HG02884 (cell line): ENCODE measurements at regions not wholly inside any gene's neighbourhood (a gene's known extent, or its start where the extent isn't known, plus 50 kb on each side); places are given as distances from the start of the nearest gene placed in this dataset.
A peak's percentile ranks its signal among the peaks of the same experiment; 100 is the strongest.

Source experiments
- ATAC-seq: cut with Tn5 transposase; IDR thresholded peaks from one replicate; pipeline ENCODE4 v1.9.1; 2021; ENCODE audit warnings: mild to moderate bottlenecking, moderate library complexity; ENCODE audit not compliant: unreplicated experiment

DNA sequence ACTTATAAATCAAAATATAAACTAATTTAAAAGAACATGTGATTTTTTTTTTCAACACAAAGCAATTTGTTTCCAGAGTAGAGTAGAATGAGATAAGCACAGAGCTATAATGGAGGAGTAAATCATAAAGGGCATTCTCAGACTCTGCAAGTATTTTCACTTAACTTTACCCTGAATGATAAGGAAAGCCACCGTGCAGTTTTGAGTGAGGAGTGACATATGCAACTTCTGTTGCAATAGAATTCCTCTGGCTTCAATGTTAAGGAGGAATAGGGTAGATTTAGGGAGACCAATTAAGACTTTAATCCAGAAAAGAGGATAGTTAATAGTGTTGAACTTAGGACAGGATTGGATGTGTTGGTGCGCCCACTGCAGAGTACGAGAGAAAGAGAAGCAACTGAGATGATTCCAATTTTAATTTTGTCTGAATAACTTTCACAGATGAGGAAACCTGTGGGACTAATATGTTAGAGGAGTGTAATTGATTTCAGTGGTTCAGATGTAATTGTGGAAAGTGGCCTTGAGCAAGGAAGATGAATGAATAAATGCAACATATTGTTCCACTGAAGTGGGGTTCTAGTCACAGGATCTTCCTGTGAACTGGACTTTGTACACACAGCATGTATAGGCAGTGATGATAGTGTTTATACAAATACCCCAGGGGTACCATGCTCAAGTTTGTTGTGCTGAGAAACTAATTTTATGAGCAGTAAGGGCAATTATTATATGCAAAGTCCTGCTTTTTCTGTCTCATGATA, 255.5 kb upstream of the ANO3 start:
- no peak for ATAC-seq

- ATAC-seq, result peak; percentile 75
Measured at GRCh38 chr11:26078231-26078821, 253.6 kb upstream of the ANO3 start.

- no peak for ATAC-seq
Measured at GRCh38 chr11:26084313-26084712, 247.6 kb upstream of the ANO3 start.

DNA sequence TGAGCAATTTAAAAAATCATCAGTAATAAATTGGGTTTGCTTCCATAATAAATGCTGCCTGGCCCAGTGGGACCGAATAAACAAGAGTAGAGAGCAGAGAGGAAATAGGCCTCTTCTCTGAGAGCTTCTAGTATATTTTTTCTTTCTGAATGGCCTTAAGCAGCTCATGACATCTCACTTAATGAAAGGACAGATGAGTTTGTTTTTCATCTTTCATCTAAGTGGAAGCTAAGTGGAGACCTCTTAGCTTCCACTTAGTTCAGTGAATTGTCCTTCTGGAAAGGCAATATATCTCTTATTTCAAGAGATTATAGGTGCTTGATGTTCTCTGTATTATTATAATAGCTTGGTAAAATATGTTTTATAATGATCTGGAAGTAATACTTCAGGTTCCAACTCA, 245.9 kb upstream of the ANO3 start:
- ATAC-seq, result no peak

DNA sequence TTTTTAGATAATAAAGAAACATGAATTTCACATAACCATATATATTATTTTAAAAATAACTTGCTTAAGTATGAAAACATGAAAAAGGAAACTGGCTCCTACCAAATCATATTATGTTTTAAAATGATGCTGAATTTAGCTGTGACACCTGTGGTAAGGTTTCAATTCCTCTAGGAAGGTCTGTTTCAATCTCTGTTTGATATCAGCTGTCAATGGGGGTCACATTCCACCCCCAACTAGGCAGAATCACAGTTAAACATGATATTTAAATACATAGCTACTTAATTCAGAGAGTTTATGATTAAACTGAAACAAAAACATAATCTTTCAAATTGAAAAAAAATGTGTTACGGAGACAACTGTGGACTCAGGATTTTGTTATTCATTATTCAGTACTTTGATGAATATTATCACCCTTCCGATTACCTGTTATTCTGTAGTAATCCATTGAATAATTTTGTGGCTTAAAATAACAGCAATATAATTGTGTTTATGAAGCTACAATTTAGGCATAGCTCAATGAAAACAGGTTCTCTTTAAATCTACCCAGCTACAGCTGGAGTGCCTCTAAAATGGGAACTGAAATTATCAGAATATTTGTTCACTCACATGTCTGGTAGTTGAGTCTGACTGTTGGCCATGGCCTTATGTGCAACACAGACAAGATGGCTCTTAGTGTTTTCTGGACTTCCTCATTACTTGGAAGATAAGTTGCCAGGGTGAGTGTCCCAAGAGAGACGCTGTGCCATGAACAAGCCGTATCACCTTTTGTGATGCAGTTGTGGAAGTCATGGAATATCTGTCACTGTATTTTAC, 244.6 kb upstream of the ANO3 start:
- peak; percentile 97 for ATAC-seq

GRCh38 chr11:26088391-26088790, 243.5 kb upstream of the ANO3 start:
- no peak for ATAC-seq

- ATAC-seq, result no peak
Measured at GRCh38 chr11:26090651-26091050, 241.3 kb upstream of the ANO3 start.

GRCh38 chr11:26093206-26093605, 238.7 kb upstream of the ANO3 start:
- no peak for ATAC-seq

GRCh38 chr11:26095340-26095739, 236.6 kb upstream of the ANO3 start:
- ATAC-seq, result no peak

- no peak for ATAC-seq
Measured at GRCh38 chr11:26096451-26096850, 235.5 kb upstream of the ANO3 start.

DNA sequence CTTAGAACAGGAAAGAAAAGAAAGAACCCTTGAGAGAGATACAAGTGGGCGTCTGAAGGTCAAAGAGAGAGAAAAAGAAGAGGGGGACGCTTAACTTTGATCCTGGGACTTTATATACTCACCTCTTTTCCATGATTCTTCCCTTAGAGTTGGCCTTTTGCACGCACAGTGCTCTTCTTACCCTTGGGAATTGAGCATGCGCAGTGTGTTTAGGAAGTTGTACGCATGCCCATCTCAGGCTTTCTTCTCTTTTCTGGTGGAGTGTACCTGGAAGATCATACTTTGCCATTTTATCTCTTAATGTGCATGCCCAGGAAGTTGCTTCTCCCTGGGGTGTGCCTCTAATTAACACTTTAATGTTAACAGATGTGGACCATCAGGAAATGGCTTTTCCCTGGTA, 229.6 kb upstream of the ANO3 start:
- ATAC-seq, result no peak

DNA sequence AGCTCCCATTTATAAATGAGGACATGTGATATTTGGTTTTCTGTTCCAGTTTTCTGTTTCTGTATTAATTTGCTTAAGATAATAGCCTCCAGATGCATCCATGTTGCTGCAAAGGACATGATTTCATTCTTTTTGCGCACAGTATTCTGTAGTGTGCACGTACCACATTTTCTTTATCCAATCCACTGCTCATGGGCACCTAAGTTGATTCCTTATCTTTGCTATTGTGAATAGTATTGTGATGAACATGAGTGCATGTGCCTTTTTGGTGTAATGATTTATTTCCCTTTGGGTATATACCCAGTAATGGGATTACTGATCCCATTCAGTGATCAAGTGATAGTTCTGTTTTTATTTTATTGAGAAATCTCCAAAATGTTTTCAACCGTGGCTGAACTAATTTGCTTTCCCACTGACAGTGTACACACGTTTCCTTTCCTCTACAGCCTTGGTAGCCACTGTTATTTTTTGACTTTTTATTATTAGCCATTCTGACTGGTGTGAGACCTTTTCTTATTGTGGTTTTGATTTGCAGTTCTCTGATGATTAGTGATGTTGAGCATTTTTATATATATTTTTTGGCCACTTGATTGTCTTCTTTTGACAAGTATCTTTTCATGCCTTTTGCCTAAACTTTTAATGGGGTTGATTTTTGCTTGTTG, 226.0 kb upstream of the ANO3 start:
- ATAC-seq, result no peak

DNA sequence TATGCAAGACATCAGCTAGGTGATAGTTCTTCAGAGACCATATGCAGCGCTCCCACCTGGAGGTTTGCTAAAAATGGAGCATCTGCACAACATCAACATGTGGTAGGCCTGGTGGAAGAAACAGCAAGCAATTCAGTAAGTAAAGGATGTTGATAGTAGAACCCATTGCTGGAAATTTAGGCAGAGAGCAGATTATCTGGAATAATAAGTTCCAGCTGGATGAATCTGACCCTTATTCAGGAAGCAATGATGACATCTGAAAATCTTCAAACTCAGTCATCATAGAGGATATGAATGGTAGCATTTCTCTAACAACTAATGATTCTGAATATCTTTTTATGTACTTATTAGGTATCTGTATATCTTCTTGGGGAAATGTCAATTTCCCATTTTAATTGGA, 225.2 kb upstream of the ANO3 start:
- no peak for ATAC-seq

DNA sequence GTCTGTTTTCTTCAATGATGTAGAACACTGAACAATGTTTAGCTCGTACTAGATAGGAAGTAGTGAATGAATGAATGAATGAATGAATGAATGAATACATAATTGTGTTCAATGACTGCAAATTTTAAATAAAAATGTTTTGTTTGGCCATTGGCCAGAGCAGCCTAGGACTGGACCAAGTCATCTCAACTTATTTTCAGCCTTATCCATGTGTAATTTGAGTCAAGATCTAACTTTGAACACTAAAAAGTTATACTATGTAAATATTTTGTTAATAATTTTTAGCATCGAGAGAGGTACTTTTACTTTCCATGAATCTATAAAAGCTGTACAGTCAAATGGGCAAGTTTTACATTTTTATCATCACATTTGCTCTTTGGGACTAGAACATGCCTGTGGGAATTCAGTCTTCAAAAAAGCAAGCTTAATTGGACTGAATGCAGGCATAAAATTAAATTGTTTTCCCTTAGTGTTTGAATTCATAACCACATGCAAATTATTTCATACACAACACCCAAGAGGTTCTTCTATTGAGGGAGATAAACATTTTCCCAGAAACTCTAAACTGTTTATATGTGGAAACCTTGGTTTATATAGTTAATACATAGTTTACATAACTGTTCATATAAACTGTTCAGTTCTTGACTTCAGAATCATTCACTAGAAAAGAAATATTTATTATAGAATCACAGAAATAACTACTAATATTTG, 222.1 kb upstream of the ANO3 start:
- no peak for ATAC-seq

DNA sequence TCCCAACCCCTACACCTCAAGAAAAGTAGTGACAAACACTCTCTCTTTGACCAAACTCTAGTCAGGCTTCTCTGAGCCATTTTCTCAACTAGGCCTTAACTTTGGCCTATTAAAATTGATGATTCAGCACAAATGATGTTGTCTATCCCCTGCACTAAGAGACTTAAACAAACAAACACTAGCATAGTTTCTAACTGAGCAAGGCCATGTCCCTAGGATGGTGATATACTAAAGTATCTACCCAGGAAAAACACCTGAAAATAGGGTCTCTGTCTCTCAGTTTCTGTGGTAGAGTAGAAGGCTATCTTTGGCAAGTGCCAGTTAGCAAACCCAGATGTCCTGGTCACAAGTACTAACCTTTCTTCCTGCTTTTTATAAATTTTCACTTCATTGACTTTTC, 219.7 kb upstream of the ANO3 start:
- no peak for ATAC-seq

- ATAC-seq, result no peak
Measured at GRCh38 chr11:26121466-26121865, 210.5 kb upstream of the ANO3 start.

DNA sequence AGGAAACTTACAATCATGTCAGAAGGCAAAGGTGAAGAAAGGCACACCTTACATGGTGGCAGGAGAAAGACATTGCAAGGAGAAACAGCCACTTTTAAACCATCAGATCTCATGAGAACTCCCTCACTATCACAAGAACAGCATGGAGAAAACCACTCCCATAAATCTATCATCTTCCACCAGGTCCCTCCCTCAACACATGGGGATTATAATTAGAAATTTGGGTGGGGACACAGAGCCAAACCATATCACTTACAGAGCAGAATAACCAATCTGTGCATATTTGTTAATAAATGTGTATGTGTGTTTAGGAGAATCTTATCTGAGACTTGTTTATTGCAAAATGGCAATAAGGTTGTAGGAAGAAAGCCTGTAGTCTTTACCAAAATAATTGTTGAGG, 205.2 kb upstream of the ANO3 start:
- ATAC-seq, result no peak

GRCh38 chr11:26127336-26127735, 204.6 kb upstream of the ANO3 start:
- no peak for ATAC-seq

- ATAC-seq, result no peak
Measured at GRCh38 chr11:26131406-26131805, 200.5 kb upstream of the ANO3 start.

GRCh38 chr11:26134053-26134452, 197.9 kb upstream of the ANO3 start:
- no peak for ATAC-seq
